ENCODE measurements at regions not wholly inside any gene's neighbourhood (a gene's known extent, or its start where the extent isn't known, plus 50 kb on each side); places are given as distances from the start of the nearest gene placed in this dataset.
"Not testable (repeated sequence)": the region's sequence is repeated elsewhere in the genome, so short reads cannot be mapped to it uniquely, and the experiment has no call there.

GRCh38 chr2:129806317-129806716 is 173.1 kb upstream of the RAB6C start:
- no peak overlapping the region for H3K4me3 ChIP-seq (ENCODE audit: low read depth, low read length)
- no peak for DNase-seq (ENCODE audit: low read depth)
- no peak for TF ChIP-seq CTCF (conservative IDR thresholded peaks at IDR 0.05; ENCODE audit: low read depth, low read length)

- no peak overlapping the region for H3K4me3 ChIP-seq (ENCODE audit: low read depth, low read length)
- no peak for DNase-seq (ENCODE audit: low read depth)
- no peak for TF ChIP-seq CTCF (conservative IDR thresholded peaks at IDR 0.05; ENCODE audit: low read depth, low read length)
Measured at GRCh38 chr2:129806990-129807389, 172.5 kb upstream of the RAB6C start.

GRCh38 chr2:129807642-129808338 is 171.7 kb upstream of the RAB6C start:
- H3K4me3 ChIP-seq (ENCODE audit: low read depth, low read length); DNase-seq (ENCODE audit: low read depth): not testable (repeated sequence)

GRCh38 chr2:129810521-129810920 is 168.9 kb upstream of the RAB6C start:
- no peak overlapping the region for H3K4me3 ChIP-seq (ENCODE audit: low read depth, low read length)
- no peak for TF ChIP-seq CTCF (conservative IDR thresholded peaks at IDR 0.05; ENCODE audit: low read depth, low read length)
- no peak for DNase-seq (ENCODE audit: low read depth)

- H3K4me3 ChIP-seq (ENCODE audit: low read depth, low read length) = no peak overlapping the region
- DNase-seq (ENCODE audit: low read depth) = no peak
- TF ChIP-seq CTCF (conservative IDR thresholded peaks at IDR 0.05; ENCODE audit: low read depth, low read length) = no peak
Measured at GRCh38 chr2:129812071-129812470, 167.4 kb upstream of the RAB6C start.

- no peak overlapping the region for H3K4me3 ChIP-seq (ENCODE audit: low read depth, low read length)
- DNase-seq (ENCODE audit: low read depth) = no peak
Measured at GRCh38 chr2:129812654-129813053, 166.8 kb upstream of the RAB6C start.

GRCh38 chr2:129813404-129813803 is 166.1 kb upstream of the RAB6C start:
- no peak overlapping the region for H3K4me3 ChIP-seq (ENCODE audit: low read depth, low read length)
- peak; percentile 38 for TF ChIP-seq CTCF (conservative IDR thresholded peaks at IDR 0.05; ENCODE audit: low read depth, low read length)
- no peak for DNase-seq (ENCODE audit: low read depth)

More at GRCh38 chr2:129812654-129813053, 166.8 kb upstream of the RAB6C start:
- no peak for TF ChIP-seq CTCF (conservative IDR thresholded peaks at IDR 0.05; ENCODE audit: low read depth, low read length)
